ENCODE measurements at regions not wholly inside any gene's neighbourhood (a gene's known extent, or its start where the extent isn't known, plus 50 kb on each side); places are given as distances from the start of the nearest gene placed in this dataset.
"Not testable (repeated sequence)": the region's sequence is repeated elsewhere in the genome, so short reads cannot be mapped to it uniquely, and the experiment has no call there.

- no peak for DNase-seq
These were observed 1831.5 kb upstream of the MIR17HG start for GRCh38 chr13:89515948-89516347.

- no peak for DNase-seq
These were observed 1829.0 kb upstream of the MIR17HG start for GRCh38 chr13:89518289-89519077.

GRCh38 chr13:89520468-89520867 is 1827.0 kb upstream of the MIR17HG start:
- no peak for DNase-seq

- DNase-seq = not testable (repeated sequence)
These were observed 1825.8 kb upstream of the MIR17HG start for GRCh38 chr13:89521672-89522071.

DNA sequence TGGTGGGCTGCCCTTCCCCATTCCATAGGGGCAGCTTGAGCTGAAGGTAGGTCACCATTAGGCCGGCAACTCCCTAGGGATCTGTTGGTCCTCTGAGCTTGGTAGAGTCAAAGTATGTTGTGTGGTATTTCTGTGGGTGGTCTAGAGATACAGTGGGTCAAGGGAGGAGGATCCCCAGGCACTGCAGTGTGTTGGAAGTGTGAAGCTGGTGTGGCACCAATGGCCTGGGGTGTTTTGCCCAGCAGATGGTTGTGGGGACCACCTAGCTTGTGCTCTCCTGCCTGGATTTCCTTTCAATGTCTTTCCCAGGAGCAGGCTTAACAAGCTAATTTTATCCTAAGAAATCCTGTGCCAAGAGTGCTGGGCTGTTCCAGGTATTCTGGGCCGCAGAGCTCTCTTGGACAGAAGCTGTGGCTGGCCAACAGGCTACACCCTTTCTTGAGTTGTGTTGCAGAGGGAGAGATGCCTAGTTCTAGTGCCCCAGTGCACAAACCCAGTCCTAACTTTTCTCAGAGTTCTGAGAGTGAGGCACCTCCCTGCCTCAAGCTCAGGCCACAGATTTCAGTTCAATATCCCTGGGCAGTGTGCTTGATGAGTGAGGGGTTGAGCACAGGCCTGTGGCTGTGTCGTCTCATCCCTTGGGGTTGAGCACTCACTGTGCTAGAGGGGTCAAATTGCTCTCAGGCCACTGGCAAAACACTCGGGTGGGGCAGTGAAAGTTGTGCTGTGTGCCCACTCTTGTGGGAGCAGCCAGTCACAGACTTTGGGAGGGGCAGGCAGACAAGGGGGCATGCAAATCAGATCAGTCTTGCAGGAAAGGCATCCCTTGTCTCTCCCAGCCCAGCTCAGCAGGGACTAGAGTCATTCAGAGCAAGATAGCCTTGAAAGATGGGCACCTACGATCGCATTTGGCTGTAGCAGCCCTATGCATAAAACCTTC is 1806.1 kb upstream of the MIR17HG start:
- DNase-seq = no peak

DNA sequence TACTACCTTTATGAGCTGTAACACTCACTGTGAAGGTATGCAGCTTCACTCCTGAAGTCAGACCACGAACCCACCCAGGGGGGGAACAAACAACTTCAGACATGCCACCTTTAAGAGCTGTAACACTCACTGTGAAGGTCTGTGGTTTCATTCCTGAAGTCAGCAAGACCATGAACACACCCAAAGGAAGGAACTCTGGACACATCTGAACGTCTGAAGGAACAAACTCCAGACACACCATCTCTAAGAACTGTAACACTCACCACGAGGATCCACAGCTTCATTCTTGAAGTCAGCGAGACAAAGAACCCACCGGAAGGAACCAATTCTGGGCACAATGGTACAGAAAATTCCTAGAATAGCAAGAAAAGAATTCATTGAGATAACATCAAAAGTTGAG is 1796.5 kb upstream of the MIR17HG start:
- DNase-seq = no peak

DNA sequence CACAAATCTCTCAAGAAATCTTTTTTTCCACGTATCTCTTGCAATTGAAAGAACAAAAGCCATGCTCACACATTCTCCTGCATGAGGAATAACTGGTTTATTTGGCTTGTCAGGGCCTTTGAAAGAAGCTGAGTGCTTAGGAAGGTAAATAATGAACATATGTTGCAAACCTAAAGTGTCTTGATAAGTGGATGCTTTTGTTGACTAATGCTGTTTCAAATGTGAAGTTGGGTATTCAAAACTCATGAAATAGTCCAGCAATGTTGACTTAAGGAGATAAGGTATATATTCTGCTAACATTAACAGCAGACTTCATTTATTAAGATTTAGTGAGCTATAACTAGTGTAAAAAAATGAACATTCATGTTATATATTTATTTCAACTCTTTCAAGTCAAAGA is 1792.7 kb upstream of the MIR17HG start:
- DNase-seq = no peak

- DNase-seq = no peak
These were observed 1781.9 kb upstream of the MIR17HG start for GRCh38 chr13:89565476-89566100.

GRCh38 chr13:89567025-89567424 is 1780.5 kb upstream of the MIR17HG start:
- no peak for DNase-seq

GRCh38 chr13:89568276-89568675 is 1779.2 kb upstream of the MIR17HG start:
- DNase-seq = no peak

GRCh38 chr13:89568746-89569145 is 1778.7 kb upstream of the MIR17HG start:
- DNase-seq = no peak

GRCh38 chr13:89571676-89572075 is 1775.8 kb upstream of the MIR17HG start:
- no peak for DNase-seq

- DNase-seq = no peak
These were observed 1773.4 kb upstream of the MIR17HG start for GRCh38 chr13:89574077-89574476.

DNA sequence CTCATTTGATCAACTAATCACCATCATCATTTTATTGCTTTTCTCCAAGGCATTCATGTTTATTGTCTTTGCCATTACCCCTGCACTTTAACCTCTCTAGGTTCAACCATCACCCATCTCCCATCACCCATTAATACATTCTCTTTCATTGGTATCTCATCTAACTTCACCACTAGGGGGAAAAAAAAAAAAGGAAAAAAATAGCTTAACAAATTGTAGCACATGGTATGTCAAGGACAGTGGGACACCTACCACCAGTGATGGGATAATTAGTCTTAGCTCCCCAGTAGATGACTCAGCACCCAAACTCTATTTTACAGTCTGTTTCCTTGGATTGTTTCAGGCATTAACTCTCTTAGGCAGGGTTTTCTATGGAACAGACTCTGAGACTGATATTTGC is 1770.2 kb upstream of the MIR17HG start:
- no peak for DNase-seq

- DNase-seq = no peak
These were observed 1763.3 kb upstream of the MIR17HG start for GRCh38 chr13:89584058-89584620.

GRCh38 chr13:89602655-89603054 is 1744.8 kb upstream of the MIR17HG start:
- DNase-seq = no peak

DNA sequence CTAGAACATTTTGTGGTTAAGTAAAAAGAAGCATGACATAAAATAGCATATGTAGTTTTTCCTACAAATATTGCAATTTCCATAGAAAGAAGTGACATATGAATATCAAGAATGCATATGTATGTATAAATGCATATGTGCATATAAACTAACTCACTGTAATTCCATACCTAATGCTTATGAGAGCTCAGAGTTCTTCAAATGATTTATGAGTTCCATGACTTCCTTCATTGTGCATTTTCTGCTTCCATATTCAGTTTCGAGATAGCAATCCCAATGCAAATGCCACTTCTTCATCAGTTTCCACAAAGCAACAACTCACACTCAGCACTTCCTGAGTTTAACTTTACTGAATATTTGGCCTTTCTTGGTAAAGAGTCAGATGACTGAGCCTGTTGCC is 1744.3 kb upstream of the MIR17HG start:
- DNase-seq = no peak

DNA sequence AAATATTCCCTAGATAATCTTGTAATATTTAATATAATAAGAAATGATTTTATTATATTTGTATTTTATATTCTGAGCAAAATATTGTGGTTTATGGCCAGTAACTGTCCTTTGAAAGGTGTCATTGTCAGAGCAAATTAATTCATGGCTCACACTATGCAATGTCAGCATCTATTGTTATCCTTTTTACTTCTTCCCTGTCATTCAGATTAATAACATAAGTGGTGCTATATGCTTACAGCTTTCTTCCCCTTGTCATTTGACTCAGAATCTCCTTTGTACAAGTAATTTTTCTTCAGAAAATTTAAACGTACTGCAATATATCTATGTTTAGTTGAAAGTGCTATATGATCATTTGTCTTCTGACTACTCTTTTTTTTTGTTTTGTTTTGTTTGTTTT is 1738.2 kb upstream of the MIR17HG start:
- no peak for DNase-seq

GRCh38 chr13:89610331-89610730 is 1737.2 kb upstream of the MIR17HG start:
- no peak for DNase-seq

DNA sequence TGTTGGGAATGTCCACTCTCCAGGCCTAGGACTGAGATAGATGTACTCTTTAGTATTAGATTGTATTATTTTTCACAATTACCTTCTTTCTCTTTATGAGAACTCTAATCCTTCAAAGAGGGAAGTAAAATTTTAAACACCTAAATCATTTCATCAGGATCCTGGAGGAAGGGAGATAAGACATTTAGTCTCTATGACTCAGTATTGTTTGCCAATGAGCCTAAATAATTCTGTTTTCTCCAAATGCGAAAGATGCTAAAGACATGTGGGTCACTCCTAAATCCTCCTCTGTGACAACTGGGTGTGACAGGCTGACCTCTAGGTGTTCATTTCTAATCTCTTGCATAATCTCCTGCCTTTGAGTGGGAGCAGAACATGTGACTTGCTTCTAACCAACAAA is 1736.6 kb upstream of the MIR17HG start:
- DNase-seq = no peak

DNA sequence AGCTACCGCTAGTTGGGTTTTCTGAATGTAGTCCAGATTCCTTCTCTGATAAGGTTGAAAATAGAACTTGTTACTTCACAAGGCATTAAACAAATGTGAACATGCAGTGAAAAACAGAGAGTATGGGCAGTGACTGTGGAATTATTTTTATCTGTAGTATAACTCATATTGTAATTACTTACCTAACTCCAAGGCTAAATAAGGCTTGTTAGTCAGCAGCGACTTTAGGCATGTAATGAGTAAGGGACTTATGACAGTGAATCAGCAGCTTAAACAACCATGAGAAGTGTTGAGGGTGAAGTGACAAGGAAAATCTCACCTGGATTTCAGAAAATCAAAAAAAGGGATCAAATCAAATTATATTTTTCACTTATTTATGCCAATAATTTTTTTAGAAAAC is 1719.5 kb upstream of the MIR17HG start:
- no peak for DNase-seq

GRCh38 chr13:89628567-89628966 is 1718.9 kb upstream of the MIR17HG start:
- no peak for DNase-seq

GRCh38 chr13:89650226-89650625 is 1697.3 kb upstream of the MIR17HG start:
- DNase-seq = no peak
